Liver (tissue), 6 donors: ENCODE measurements at regions not wholly inside any gene's neighbourhood (a gene's known extent, or its start where the extent isn't known, plus 50 kb on each side); places are given as distances from the start of the nearest gene placed in this dataset.

Experiments
- DNase-seq: peaks from one replicate; pipeline ENCODE4 v3.0.0-alpha.2; 2017; ENCODE audit warnings: low spot score
- H3K27ac ChIP-seq, 2 donors: one replicate each; pipeline ENCODE4 v1.7.0; 2013; ENCODE audit warnings: inconsistent platforms in 2 of 2, low read length in 2 of 2, control low read depth in 1 of 2, low read depth in 1 of 2, mild to moderate bottlenecking in 1 of 2
- H3K27me3 ChIP-seq, 4 donors: one replicate each; pipeline versions ENCODE4 v1.6.1 to v1.7.0; 2013; ENCODE audit warnings: low read length in 3 of 4, inconsistent platforms in 1 of 4, mild to moderate bottlenecking in 1 of 4, moderate library complexity in 1 of 4; ENCODE audit not compliant: control insufficient read depth in 4 of 4, insufficient read depth in 4 of 4
- H3K36me3 ChIP-seq, 4 donors: one replicate each; pipeline versions ENCODE4 v1.6.1 to v1.7.0; 2013; ENCODE audit warnings: low read length in 3 of 4, mild to moderate bottlenecking in 3 of 4, low read depth in 1 of 4, moderate library complexity in 1 of 4; ENCODE audit not compliant: control insufficient read depth in 4 of 4, insufficient read depth in 3 of 4
- H3K4me1 ChIP-seq, 4 donors: one replicate each; pipeline versions ENCODE4 v1.6.1 to v1.7.0; 2013; ENCODE audit warnings: low read length in 3 of 4, mild to moderate bottlenecking in 3 of 4, moderate library complexity in 1 of 4; ENCODE audit not compliant: control insufficient read depth in 4 of 4, insufficient read depth in 4 of 4
- H3K4me3 ChIP-seq, 3 donors: one replicate each; pipeline versions ENCODE4 v1.6.1 to v1.7.0; 2013; ENCODE audit warnings: low read length in 3 of 3, control low read depth in 1 of 3, low read depth in 1 of 3, mild to moderate bottlenecking in 1 of 3
- H3K9ac ChIP-seq, 2 donors: one replicate each; pipeline ENCODE4 v1.7.0; 2013; ENCODE audit warnings: low read length in 2 of 2, mild to moderate bottlenecking in 2 of 2, moderate library complexity in 2 of 2, control low read depth in 1 of 2, low read depth in 1 of 2
- H3K9me3 ChIP-seq, 4 donors: one replicate each; pipeline versions ENCODE4 v1.6.1 to v1.7.0; 2013; ENCODE audit warnings: low read length in 3 of 4; ENCODE audit not compliant: control insufficient read depth in 4 of 4
- ATF3 ChIP-seq: IDR thresholded peaks from 2 replicates; pipeline ENCODE4 v1.6.1; 2016; ENCODE audit warnings: antibody characterized with exemption
- FOXA1 ChIP-seq: IDR thresholded peaks from 2 replicates; pipeline ENCODE4 v1.6.1; 2016; ENCODE audit warnings: antibody characterized with exemption
- HNF4A ChIP-seq, 2 donors: conservative IDR thresholded peaks; 2 replicates each; pipeline ENCODE4 v1.6.1; 2016; ENCODE audit warnings: antibody characterized with exemption in 2 of 2, mild to moderate bottlenecking in 2 of 2
- JUND ChIP-seq, 2 donors: IDR thresholded peaks; 2 replicates each; pipeline ENCODE4 v1.6.1; 2016; ENCODE audit warnings: antibody characterized with exemption in 2 of 2
- MAX ChIP-seq: IDR thresholded peaks from 2 replicates; pipeline ENCODE4 v1.6.1; 2016; ENCODE audit warnings: antibody characterized with exemption
- REST ChIP-seq: IDR thresholded peaks from 2 replicates; pipeline ENCODE4 v1.6.1; 2016; ENCODE audit warnings: antibody characterized with exemption, mild to moderate bottlenecking
- RXRA ChIP-seq, 2 donors: IDR thresholded peaks; 2 replicates each; pipeline ENCODE4 v1.6.1; 2017 to 2018; ENCODE audit warnings: antibody characterized with exemption in 2 of 2, mild to moderate bottlenecking in 1 of 2
- SP1 ChIP-seq: IDR thresholded peaks from 2 replicates; pipeline ENCODE4 v1.6.1; 2018; ENCODE audit warnings: antibody characterized with exemption, mild to moderate bottlenecking
- YY1 ChIP-seq: IDR thresholded peaks from 2 replicates; pipeline ENCODE4 v1.6.1; 2016; ENCODE audit warnings: antibody characterized with exemption, mild to moderate bottlenecking
- ZBTB33 ChIP-seq: IDR thresholded peaks from 2 replicates; pipeline ENCODE4 v1.6.1; 2016; ENCODE audit warnings: antibody characterized with exemption
- donor health status: healthy.
- donor health status: healthy.
- donor health status: healthy.

GRCh38 chr5:72606525-72606924 is 99.3 kb upstream of the ZNF366 start (continued):
- TF ChIP-seq REST, result no peak
- TF ChIP-seq JUND (IDR thresholded peaks at IDR 0.05), result no peak
- no peak for TF ChIP-seq RXRA (IDR thresholded peaks at IDR 0.05)

- H3K27me3 ChIP-seq, result no peaks in the 10 kb centered on the region
- DNase-seq, result no peak
These were observed 98.4 kb upstream of the ZNF366 start for GRCh38 chr5:72605632-72606031.

More at GRCh38 chr5:72605632-72606031, 98.4 kb upstream of the ZNF366 start:
- Histone ChIP-seq H3K9ac (no peak overlapping the region), H3K4me1 (no peaks in the 10 kb centered on the region), H3K4me3 (no peak overlapping the region), H3K27ac (no peak overlapping the region), H3K36me3 (no peaks in the 10 kb centered on the region), H3K9me3 (no peaks in the 10 kb centered on the region)
- TF ChIP-seq FOXA1 (no peak), ZBTB33 (no peak), HNF4A (conservative IDR thresholded peaks at IDR 0.05) (no peak), REST (no peak), SP1 (no peak), JUND (IDR thresholded peaks at IDR 0.05) (no peak), YY1 (no peak), MAX (no peak), ATF3 (no peak)
